Sigmoid colon (tissue), 4 donors: ENCODE measurements at regions not wholly inside any gene's neighbourhood (a gene's known extent, or its start where the extent isn't known, plus 50 kb on each side); places are given as distances from the start of the nearest gene placed in this dataset.

ENCODE experiments used
- POLR2AphosphoS5 ChIP-seq, 4 donors: sonication (generic); formaldehyde crosslinking; IDR thresholded peaks; one replicate each; pipeline ENCODE4 v1.6.1; 2017; ENCODE audit warnings: antibody characterized with exemption in 4 of 4
- TF ChIP-seq, protein P1 (sequence below), 4 experiments: fragments of 450-650 bp in 3 of 4; fragments of 200-600 bp in 1 of 4; IDR thresholded peaks; one replicate each; pipeline ENCODE4 v1.5.1; 2016 to 2019; ENCODE audit warnings: antibody characterized with exemption in 4 of 4, mild to moderate bottlenecking in 3 of 4, moderate library complexity in 2 of 4

DNA sequence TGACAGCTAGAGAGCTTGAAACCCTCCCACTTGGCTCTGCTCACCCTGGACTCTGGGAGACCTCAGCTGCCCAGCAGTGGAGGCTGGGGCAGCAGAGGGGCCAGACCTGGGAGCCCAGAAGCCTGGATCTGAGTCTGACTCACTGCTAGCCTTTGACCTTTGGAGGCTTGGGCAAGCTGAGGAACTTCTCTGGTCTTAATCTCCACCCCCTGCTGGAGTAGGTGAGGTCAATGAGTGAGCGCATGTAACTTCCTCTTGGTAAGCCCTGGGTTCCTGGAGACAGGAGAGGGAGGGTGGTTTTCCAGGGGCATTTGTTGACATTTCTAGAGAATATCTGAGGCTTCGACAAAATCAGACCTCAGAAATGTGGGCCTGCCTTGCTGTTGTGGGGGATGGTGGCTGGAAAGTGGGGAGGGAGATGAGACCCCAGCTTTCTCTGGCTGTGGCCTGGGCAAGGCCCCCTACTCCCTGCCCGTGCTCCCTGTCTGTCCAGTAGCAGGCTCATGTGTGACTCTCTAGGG, 73.0 kb upstream of the YWHAQ start:
- TF ChIP-seq, protein P1, sequence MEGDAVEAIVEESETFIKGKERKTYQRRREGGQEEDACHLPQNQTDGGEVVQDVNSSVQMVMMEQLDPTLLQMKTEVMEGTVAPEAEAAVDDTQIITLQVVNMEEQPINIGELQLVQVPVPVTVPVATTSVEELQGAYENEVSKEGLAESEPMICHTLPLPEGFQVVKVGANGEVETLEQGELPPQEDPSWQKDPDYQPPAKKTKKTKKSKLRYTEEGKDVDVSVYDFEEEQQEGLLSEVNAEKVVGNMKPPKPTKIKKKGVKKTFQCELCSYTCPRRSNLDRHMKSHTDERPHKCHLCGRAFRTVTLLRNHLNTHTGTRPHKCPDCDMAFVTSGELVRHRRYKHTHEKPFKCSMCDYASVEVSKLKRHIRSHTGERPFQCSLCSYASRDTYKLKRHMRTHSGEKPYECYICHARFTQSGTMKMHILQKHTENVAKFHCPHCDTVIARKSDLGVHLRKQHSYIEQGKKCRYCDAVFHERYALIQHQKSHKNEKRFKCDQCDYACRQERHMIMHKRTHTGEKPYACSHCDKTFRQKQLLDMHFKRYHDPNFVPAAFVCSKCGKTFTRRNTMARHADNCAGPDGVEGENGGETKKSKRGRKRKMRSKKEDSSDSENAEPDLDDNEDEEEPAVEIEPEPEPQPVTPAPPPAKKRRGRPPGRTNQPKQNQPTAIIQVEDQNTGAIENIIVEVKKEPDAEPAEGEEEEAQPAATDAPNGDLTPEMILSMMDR (IDR thresholded peaks at IDR 0.05) = no peak
- TF ChIP-seq POLR2AphosphoS5 (IDR thresholded peaks at IDR 0.05) = no peak
